ENCODE measurements at regions not wholly inside any gene's neighbourhood (a gene's known extent, or its start where the extent isn't known, plus 50 kb on each side); places are given as distances from the start of the nearest gene placed in this dataset.
A peak's percentile ranks its signal among the peaks of the same experiment; 100 is the strongest.

- no peaks in the 10 kb centered on the region for H3K36me3 ChIP-seq (replicated peaks in 1 of 2; ENCODE audit: control insufficient read depth in 2 of 2, insufficient read depth in 2 of 2, low read length in 2 of 2)
These were observed 68.5 kb downstream of the NPTX2 start for GRCh38 chr7:98685541-98685940.

GRCh38 chr7:98686466-98687080 is 69.5 kb downstream of the NPTX2 start:
- Histone ChIP-seq H3K27me3 (ENCODE audit: control insufficient read depth in 3 of 3, insufficient read depth in 3 of 3, low read depth in 1 of 3, low read length in 3 of 3) (peaks cover 0 to 2% (median 0%) of the 10 kb centered on the region in 3 experiments), H2BK15ac (ENCODE audit: low read length) (no peak overlapping the region), H3K9me3 (replicated peaks in 1 of 2; ENCODE audit: control insufficient read depth in 2 of 2, insufficient read depth in 1 of 2, low read depth in 1 of 2, low read length in 2 of 2) (peaks cover 0 to 7% of the 10 kb centered on the region in 2 donors), H3K18ac (ENCODE audit: low read length) (no peak overlapping the region), H3K14ac (ENCODE audit: low read length) (no peak overlapping the region), H3K4me3 (ENCODE audit: low read length in 2 of 2) (no peak overlapping the region), H3K23ac (ENCODE audit: low read depth, low read length, poor library complexity) (no peak overlapping the region), H2AK5ac (ENCODE audit: low read depth, low read length) (no peak overlapping the region), H3K27ac (replicated peaks; ENCODE audit: low read length) (no peak overlapping the region), H3K4me1 (ENCODE audit: control insufficient read depth in 2 of 2, insufficient read depth in 1 of 2, low read depth in 1 of 2, low read length in 2 of 2) (no peaks in the 10 kb centered on the region), H2BK5ac (ENCODE audit: low read length) (no peak overlapping the region), H4K91ac (ENCODE audit: low read depth, low read length, poor library complexity) (no peak overlapping the region), H2BK12ac (ENCODE audit: low read length) (no peak overlapping the region), H3K36me3 (replicated peaks in 1 of 2; ENCODE audit: control insufficient read depth in 2 of 2, insufficient read depth in 2 of 2, low read length in 2 of 2) (no peaks in the 10 kb centered on the region), H3K4ac (ENCODE audit: low read length) (no peak overlapping the region), H3K4me2 (ENCODE audit: insufficient read depth, low read length, poor library complexity, severe bottlenecking) (no peak overlapping the region), H2AFZ (ENCODE audit: low read length) (no peak overlapping the region), H3K79me1 (ENCODE audit: low read depth, low read length) (no peaks in the 10 kb centered on the region), H2BK120ac (ENCODE audit: low read depth, low read length) (no peak overlapping the region), H3K9ac (ENCODE audit: low read depth, low read length, poor library complexity) (no peak overlapping the region), H4K8ac (ENCODE audit: low read depth, low read length) (no peak overlapping the region)
- no peak for DNase-seq (ENCODE audit: low spot score)
- WGBS, 2 donors (ENCODE audit: extremely low coverage in 2 of 2, insufficient read length in 2 of 2, insufficient replicate concordance in 1 of 2), result no CpG with 5 or more reads among the region's 4 CpGs

More at GRCh38 chr7:98685541-98685940, 68.5 kb downstream of the NPTX2 start:
- Histone ChIP-seq H2AK5ac (ENCODE audit: low read depth, low read length) (peak overlapping the region; percentile 78), H3K18ac (ENCODE audit: low read length) (no peak overlapping the region), H2BK5ac (ENCODE audit: low read length) (no peak overlapping the region), H3K4me3 (ENCODE audit: low read length in 2 of 2) (no peak overlapping the region), H3K79me1 (ENCODE audit: low read depth, low read length) (no peaks in the 10 kb centered on the region), H3K27me3 (ENCODE audit: control insufficient read depth in 3 of 3, insufficient read depth in 3 of 3, low read depth in 1 of 3, low read length in 3 of 3) (peaks cover 0 to 2% (median 0%) of the 10 kb centered on the region in 3 experiments), H3K23ac (ENCODE audit: low read depth, low read length, poor library complexity) (no peak overlapping the region), H3K4me2 (ENCODE audit: insufficient read depth, low read length, poor library complexity, severe bottlenecking) (no peak overlapping the region), H2BK120ac (ENCODE audit: low read depth, low read length) (no peak overlapping the region), H3K9me3 (replicated peaks in 1 of 2; ENCODE audit: control insufficient read depth in 2 of 2, insufficient read depth in 1 of 2, low read depth in 1 of 2, low read length in 2 of 2) (peaks cover 0 to 7% of the 10 kb centered on the region in 2 donors), H4K91ac (ENCODE audit: low read depth, low read length, poor library complexity) (no peak overlapping the region), H4K8ac (ENCODE audit: low read depth, low read length) (no peak overlapping the region), H3K4me1 (ENCODE audit: control insufficient read depth in 2 of 2, insufficient read depth in 1 of 2, low read depth in 1 of 2, low read length in 2 of 2) (no peaks in the 10 kb centered on the region), H3K4ac (ENCODE audit: low read length) (no peak overlapping the region), H2AFZ (ENCODE audit: low read length) (no peak overlapping the region), H3K27ac (replicated peaks; ENCODE audit: low read length) (no peak overlapping the region), H3K14ac (ENCODE audit: low read length) (no peak overlapping the region), H3K9ac (ENCODE audit: low read depth, low read length, poor library complexity) (no peak overlapping the region), H2BK12ac (ENCODE audit: low read length) (no peak overlapping the region), H2BK15ac (ENCODE audit: low read length) (no peak overlapping the region)
- WGBS, 2 donors (ENCODE audit: extremely low coverage in 2 of 2, insufficient read length in 2 of 2, insufficient replicate concordance in 1 of 2), result no CpG with 5 or more reads among the region's 8 CpGs
- DNase-seq (ENCODE audit: low spot score), result no peak

GRCh38 chr7:98687111-98687751 is 70.1 kb downstream of the NPTX2 start:
- Histone ChIP-seq H3K36me3 (replicated peaks in 1 of 2; ENCODE audit: control insufficient read depth in 2 of 2, insufficient read depth in 2 of 2, low read length in 2 of 2) (no peaks in the 10 kb centered on the region), H3K4me1 (ENCODE audit: control insufficient read depth in 2 of 2, insufficient read depth in 1 of 2, low read depth in 1 of 2, low read length in 2 of 2) (no peaks in the 10 kb centered on the region), H2AK5ac (ENCODE audit: low read depth, low read length) (no peak overlapping the region), H2BK15ac (ENCODE audit: low read length) (no peak overlapping the region), H3K14ac (ENCODE audit: low read length) (no peak overlapping the region), H3K4ac (ENCODE audit: low read length) (no peak overlapping the region), H3K4me2 (ENCODE audit: insufficient read depth, low read length, poor library complexity, severe bottlenecking) (no peak overlapping the region), H4K8ac (ENCODE audit: low read depth, low read length) (no peak overlapping the region), H2AFZ (ENCODE audit: low read length) (no peak overlapping the region), H3K4me3 (ENCODE audit: low read length in 2 of 2) (no peak overlapping the region), H3K23ac (ENCODE audit: low read depth, low read length, poor library complexity) (no peak overlapping the region), H3K9ac (ENCODE audit: low read depth, low read length, poor library complexity) (no peak overlapping the region), H2BK120ac (ENCODE audit: low read depth, low read length) (no peak overlapping the region), H3K9me3 (replicated peaks in 1 of 2; ENCODE audit: control insufficient read depth in 2 of 2, insufficient read depth in 1 of 2, low read depth in 1 of 2, low read length in 2 of 2) (peaks cover 0 to 7% of the 10 kb centered on the region in 2 donors), H2BK12ac (ENCODE audit: low read length) (no peak overlapping the region), H3K27ac (replicated peaks; ENCODE audit: low read length) (no peak overlapping the region), H4K91ac (ENCODE audit: low read depth, low read length, poor library complexity) (no peak overlapping the region), H3K18ac (ENCODE audit: low read length) (no peak overlapping the region), H3K27me3 (ENCODE audit: control insufficient read depth in 3 of 3, insufficient read depth in 3 of 3, low read depth in 1 of 3, low read length in 3 of 3) (peaks cover 0 to 2% (median 0%) of the 10 kb centered on the region in 3 experiments), H3K79me1 (ENCODE audit: low read depth, low read length) (no peaks in the 10 kb centered on the region), H2BK5ac (ENCODE audit: low read length) (no peak overlapping the region)
- WGBS, 2 donors (ENCODE audit: extremely low coverage in 2 of 2, insufficient read length in 2 of 2, insufficient replicate concordance in 1 of 2), result no CpG with 5 or more reads among the region's 12 CpGs
- no peak for DNase-seq (ENCODE audit: low spot score)

GRCh38 chr7:98691619-98692018 is 74.5 kb downstream of the NPTX2 start:
- no CpG with 5 or more reads among the region's 4 CpGs for WGBS, 2 donors (ENCODE audit: extremely low coverage in 2 of 2, insufficient read length in 2 of 2, insufficient replicate concordance in 1 of 2)

More at GRCh38 chr7:98691619-98692018, 74.5 kb downstream of the NPTX2 start:
- no peak overlapping the region for H2BK120ac ChIP-seq (ENCODE audit: low read depth, low read length)
- H3K27me3 ChIP-seq (ENCODE audit: control insufficient read depth in 3 of 3, insufficient read depth in 3 of 3, low read depth in 1 of 3, low read length in 3 of 3), result no peaks in the 10 kb centered on the region
- no peaks in the 10 kb centered on the region for H3K36me3 ChIP-seq (replicated peaks in 1 of 2; ENCODE audit: control insufficient read depth in 2 of 2, insufficient read depth in 2 of 2, low read length in 2 of 2)
- no peak overlapping the region for H2BK15ac ChIP-seq (ENCODE audit: low read length)
- no peak for DNase-seq (ENCODE audit: low spot score)
- H3K9ac ChIP-seq (ENCODE audit: low read depth, low read length, poor library complexity), result no peak overlapping the region
- H2AFZ ChIP-seq (ENCODE audit: low read length), result no peak overlapping the region
- H3K4me1 ChIP-seq (ENCODE audit: control insufficient read depth in 2 of 2, insufficient read depth in 1 of 2, low read depth in 1 of 2, low read length in 2 of 2), result no peaks in the 10 kb centered on the region
- H3K23ac ChIP-seq (ENCODE audit: low read depth, low read length, poor library complexity), result no peak overlapping the region
- H3K4ac ChIP-seq (ENCODE audit: low read length), result no peak overlapping the region
- no peak overlapping the region for H4K91ac ChIP-seq (ENCODE audit: low read depth, low read length, poor library complexity)
- H4K8ac ChIP-seq (ENCODE audit: low read depth, low read length), result no peak overlapping the region
- no peak overlapping the region for H3K27ac ChIP-seq (replicated peaks; ENCODE audit: low read length)
- H2BK12ac ChIP-seq (ENCODE audit: low read length), result no peak overlapping the region
- H3K4me3 ChIP-seq (ENCODE audit: low read length in 2 of 2), result no peak overlapping the region
- H3K9me3 ChIP-seq (replicated peaks in 1 of 2; ENCODE audit: control insufficient read depth in 2 of 2, insufficient read depth in 1 of 2, low read depth in 1 of 2, low read length in 2 of 2), result peaks cover 0 to 6% of the 10 kb centered on the region in 2 donors
- H2AK5ac ChIP-seq (ENCODE audit: low read depth, low read length), result no peak overlapping the region
- no peaks in the 10 kb centered on the region for H3K79me1 ChIP-seq (ENCODE audit: low read depth, low read length)
- no peak overlapping the region for H3K18ac ChIP-seq (ENCODE audit: low read length)
- H2BK5ac ChIP-seq (ENCODE audit: low read length), result no peak overlapping the region
- H3K14ac ChIP-seq (ENCODE audit: low read length), result no peak overlapping the region
- H3K4me2 ChIP-seq (ENCODE audit: insufficient read depth, low read length, poor library complexity, severe bottlenecking), result no peak overlapping the region
